ENCODE measurements at regions not wholly inside any gene's neighbourhood (a gene's known extent, or its start where the extent isn't known, plus 50 kb on each side); places are given as distances from the start of the nearest gene placed in this dataset.
A peak's percentile ranks its signal among the peaks of the same experiment; 100 is the strongest.

GRCh38 chr13:31629085-31629780 is 110.1 kb upstream of the RXFP2 start (continued):
- TF ChIP-seq, protein P1, sequence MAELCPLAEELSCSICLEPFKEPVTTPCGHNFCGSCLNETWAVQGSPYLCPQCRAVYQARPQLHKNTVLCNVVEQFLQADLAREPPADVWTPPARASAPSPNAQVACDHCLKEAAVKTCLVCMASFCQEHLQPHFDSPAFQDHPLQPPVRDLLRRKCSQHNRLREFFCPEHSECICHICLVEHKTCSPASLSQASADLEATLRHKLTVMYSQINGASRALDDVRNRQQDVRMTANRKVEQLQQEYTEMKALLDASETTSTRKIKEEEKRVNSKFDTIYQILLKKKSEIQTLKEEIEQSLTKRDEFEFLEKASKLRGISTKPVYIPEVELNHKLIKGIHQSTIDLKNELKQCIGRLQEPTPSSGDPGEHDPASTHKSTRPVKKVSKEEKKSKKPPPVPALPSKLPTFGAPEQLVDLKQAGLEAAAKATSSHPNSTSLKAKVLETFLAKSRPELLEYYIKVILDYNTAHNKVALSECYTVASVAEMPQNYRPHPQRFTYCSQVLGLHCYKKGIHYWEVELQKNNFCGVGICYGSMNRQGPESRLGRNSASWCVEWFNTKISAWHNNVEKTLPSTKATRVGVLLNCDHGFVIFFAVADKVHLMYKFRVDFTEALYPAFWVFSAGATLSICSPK (IDR thresholded peaks at IDR 0.05; ENCODE audit: borderline replicate concordance): no peak

GRCh38 chr13:31631071-31631470 is 108.3 kb upstream of the RXFP2 start:
- H3K79me2 ChIP-seq (ENCODE audit: control insufficient read depth, insufficient read depth, low read length): no peaks in the 10 kb centered on the region
- no peaks in the 10 kb centered on the region for H3K9me3 ChIP-seq (replicated peaks; ENCODE audit: control insufficient read depth, insufficient read depth, low read depth, low read length)
- no peak for TF ChIP-seq ETV1 (tag; conservative IDR thresholded peaks at IDR 0.05; ENCODE audit: low read depth)
- no peak for TF ChIP-seq TFAM (CRISPR knock-in tag; conservative IDR thresholded peaks at IDR 0.05)
- TF ChIP-seq RBM15 (IDR thresholded peaks at IDR 0.05; ENCODE audit: insufficient read depth, low read length): no peak
- no peak for TF ChIP-seq NBN (IDR thresholded peaks at IDR 0.05; ENCODE audit: low read depth)
- TF ChIP-seq CSDE1 (IDR thresholded peaks at IDR 0.05): no peak
- no peak for TF ChIP-seq ERF (CRISPR knock-in tag; IDR thresholded peaks at IDR 0.05)
- TF ChIP-seq NEUROD1 (IDR thresholded peaks at IDR 0.05; ENCODE audit: borderline replicate concordance, low read depth, low read length, partially characterized antibody): no peak
- no peak for TF ChIP-seq PHF21A (IDR thresholded peaks at IDR 0.05; ENCODE audit: borderline replicate concordance, low read depth)
- no peak for TF ChIP-seq TAF9B (IDR thresholded peaks at IDR 0.05; ENCODE audit: partially characterized antibody)
- TF ChIP-seq POLR2G (IDR thresholded peaks at IDR 0.05; ENCODE audit: low read depth, low read length): no peak
- TF ChIP-seq BHLHE40 (IDR thresholded peaks at IDR 0.05; ENCODE audit: low read length): no peak
- TF ChIP-seq, protein P2, sequence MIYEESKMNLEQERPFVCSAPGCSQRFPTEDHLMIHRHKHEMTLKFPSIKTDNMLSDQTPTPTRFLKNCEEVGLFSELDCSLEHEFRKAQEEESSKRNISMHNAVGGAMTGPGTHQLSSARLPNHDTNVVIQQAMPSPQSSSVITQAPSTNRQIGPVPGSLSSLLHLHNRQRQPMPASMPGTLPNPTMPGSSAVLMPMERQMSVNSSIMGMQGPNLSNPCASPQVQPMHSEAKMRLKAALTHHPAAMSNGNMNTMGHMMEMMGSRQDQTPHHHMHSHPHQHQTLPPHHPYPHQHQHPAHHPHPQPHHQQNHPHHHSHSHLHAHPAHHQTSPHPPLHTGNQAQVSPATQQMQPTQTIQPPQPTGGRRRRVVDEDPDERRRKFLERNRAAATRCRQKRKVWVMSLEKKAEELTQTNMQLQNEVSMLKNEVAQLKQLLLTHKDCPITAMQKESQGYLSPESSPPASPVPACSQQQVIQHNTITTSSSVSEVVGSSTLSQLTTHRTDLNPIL (CRISPR knock-in tag; IDR thresholded peaks at IDR 0.05): no peak
- no peak for TF ChIP-seq NUFIP1 (IDR thresholded peaks at IDR 0.05; ENCODE audit: partially characterized antibody)
- no peak for TF ChIP-seq SIN3A (IDR thresholded peaks at IDR 0.05; ENCODE audit: borderline replicate concordance in 2 of 2, control insufficient read depth in 1 of 2, low read depth in 2 of 2, low read length in 2 of 2)
- no peak for TF ChIP-seq SRSF1 (IDR thresholded peaks at IDR 0.05; ENCODE audit: low read depth, low read length)
- no peak overlapping the region for H3K4me2 ChIP-seq (ENCODE audit: insufficient read depth, low read length)
- H3K4me3 ChIP-seq: no peak overlapping the region
- no peak overlapping the region for H3K9ac ChIP-seq (ENCODE audit: insufficient read depth in 1 of 2, low read depth in 2 of 2, low read length in 2 of 2)
- CTCF ChIA-PET (ENCODE audit: low intra/inter-chr PET ratio): no interaction called here
- no peaks in the 10 kb centered on the region for H3K27me3 ChIP-seq (ENCODE audit: control insufficient read depth in 2 of 2, insufficient read depth in 2 of 2, low read length in 2 of 2)
- BruUV-seq (replicated peaks): no TSS peak
- no peak overlapping the region for H3K27ac ChIP-seq (ENCODE audit: extremely low read depth, low read depth, low read length)
- H3K36me3 ChIP-seq (ENCODE audit: control insufficient read depth, insufficient read depth, low read length): no peaks in the 10 kb centered on the region
- no peaks in the 10 kb centered on the region for H4K20me1 ChIP-seq (replicated peaks; ENCODE audit: control insufficient read depth, insufficient read depth, low read length)
- in situ Hi-C loops (cut with MboI) (no loop called here), intact Hi-C loops (cut with micrococcal nuclease) (no loop called here)
- DNase-seq (ENCODE audit: extremely low read depth in 1 of 4, low spot score in 3 of 4) (no peak), ATAC-seq (peak; percentile 52; the same call in 1 of the 3 replicates), FAIRE-seq (no peak)
- no peaks in the 10 kb centered on the region for H3K4me1 ChIP-seq (replicated peaks in 1 of 2; ENCODE audit: control insufficient read depth in 2 of 2, insufficient read depth in 2 of 2, low read length in 2 of 2)
- WGBS (ENCODE audit: insufficient coverage, low coverage, missing lambda C conversion rate): 0% methylated on average over 3 of the region's 3 CpGs
- POLR2A ChIA-PET: no interaction called here
- H3K9me1 ChIP-seq (ENCODE audit: control insufficient read depth, insufficient read depth, low read length): no peaks in the 10 kb centered on the region
- H2AFZ ChIP-seq (ENCODE audit: low read depth, low read length): peak overlapping the region; percentile 14; the same call in 1 of the 2 replicates

All from K562 (cell line).